AG04449 (cell line): ENCODE measurements at regions not wholly inside any gene's neighbourhood (a gene's known extent, or its start where the extent isn't known, plus 50 kb on each side); places are given as distances from the start of the nearest gene placed in this dataset.

Source experiments
- CTCF ChIA-PET: fragments of 350-600 bp; formaldehyde crosslinking; extraction: SDS; loops from one replicate; lab custom pipeline; 2021; ENCODE audit warnings: antibody characterized with exemption; lab: Yijun Ruan, JAX
- POLR2A ChIA-PET: fragments of 400-600, 350-600 bp; formaldehyde crosslinking; extraction: SDS; loops from one replicate; lab custom pipeline; 2020; ENCODE audit warnings: antibody characterized with exemption, inconsistent platforms; lab: Yijun Ruan, JAX
- DNase-seq: peaks from one replicate; pipeline ENCODE4 v3.0.0-alpha.2; 2010; ENCODE audit warnings: low read depth, low spot score
- H3K4me3 ChIP-seq: 2 replicates; pipeline ENCODE4 v1.5.1; 2011; ENCODE audit warnings: low read depth, mild to moderate bottlenecking, control low read depth, low read length
- TF ChIP-seq, protein P1 (sequence below): IDR thresholded peaks from one replicate; pipeline ENCODE4 v1.5.1; 2011; ENCODE audit warnings: mild to moderate bottlenecking, moderate library complexity, low read length, control low read depth, inconsistent platforms; ENCODE audit not compliant: insufficient read depth; ENCODE audit errors: missing control alignments

DNA sequence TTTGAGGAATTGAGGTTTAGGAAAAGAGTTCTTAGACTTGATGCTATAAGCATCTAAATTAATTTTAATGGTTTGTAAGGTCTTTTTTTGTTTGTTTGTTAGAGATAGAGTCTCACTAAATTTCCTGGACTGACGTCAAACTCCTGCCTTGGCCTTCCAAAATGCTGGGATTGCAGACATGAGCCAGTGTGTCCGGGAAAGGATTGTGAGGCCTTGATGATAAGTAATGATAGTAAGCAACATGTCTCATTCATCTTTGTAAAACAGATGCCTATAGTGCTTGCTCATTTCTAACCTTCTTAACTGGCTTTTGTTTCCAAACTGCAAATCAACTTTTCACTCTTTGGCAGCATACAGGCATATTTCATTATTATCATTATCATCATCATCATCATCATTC, 176.0 kb upstream of the KCND2 start:
- DNase-seq: no peak
- POLR2A ChIA-PET: no interaction called here
- TF ChIP-seq, protein P1, sequence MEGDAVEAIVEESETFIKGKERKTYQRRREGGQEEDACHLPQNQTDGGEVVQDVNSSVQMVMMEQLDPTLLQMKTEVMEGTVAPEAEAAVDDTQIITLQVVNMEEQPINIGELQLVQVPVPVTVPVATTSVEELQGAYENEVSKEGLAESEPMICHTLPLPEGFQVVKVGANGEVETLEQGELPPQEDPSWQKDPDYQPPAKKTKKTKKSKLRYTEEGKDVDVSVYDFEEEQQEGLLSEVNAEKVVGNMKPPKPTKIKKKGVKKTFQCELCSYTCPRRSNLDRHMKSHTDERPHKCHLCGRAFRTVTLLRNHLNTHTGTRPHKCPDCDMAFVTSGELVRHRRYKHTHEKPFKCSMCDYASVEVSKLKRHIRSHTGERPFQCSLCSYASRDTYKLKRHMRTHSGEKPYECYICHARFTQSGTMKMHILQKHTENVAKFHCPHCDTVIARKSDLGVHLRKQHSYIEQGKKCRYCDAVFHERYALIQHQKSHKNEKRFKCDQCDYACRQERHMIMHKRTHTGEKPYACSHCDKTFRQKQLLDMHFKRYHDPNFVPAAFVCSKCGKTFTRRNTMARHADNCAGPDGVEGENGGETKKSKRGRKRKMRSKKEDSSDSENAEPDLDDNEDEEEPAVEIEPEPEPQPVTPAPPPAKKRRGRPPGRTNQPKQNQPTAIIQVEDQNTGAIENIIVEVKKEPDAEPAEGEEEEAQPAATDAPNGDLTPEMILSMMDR: no peak
- H3K4me3 ChIP-seq: no peak overlapping the region
- CTCF ChIA-PET: no interaction called here

DNA sequence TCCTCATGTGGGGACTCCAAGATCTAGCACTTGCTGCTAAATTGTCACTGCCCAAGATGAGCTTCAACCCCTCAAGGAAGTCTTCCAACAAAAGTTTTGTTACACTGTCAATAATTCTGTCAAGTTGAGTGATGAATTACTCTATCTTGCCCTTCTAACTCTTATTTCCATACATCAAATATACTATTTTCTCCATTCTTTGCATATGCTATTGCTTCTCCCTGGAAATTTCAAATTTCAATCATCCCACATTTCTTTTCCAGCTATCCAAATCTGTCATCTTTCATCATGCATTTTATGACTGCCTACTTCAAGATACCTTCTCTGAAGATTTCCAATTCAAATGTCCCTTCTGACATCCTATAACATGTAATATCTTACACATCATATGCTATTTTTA, 175.2 kb upstream of the KCND2 start:
- no peak for DNase-seq
- POLR2A ChIA-PET: no interaction called here
- TF ChIP-seq, protein P1: no peak
- H3K4me3 ChIP-seq: no peak overlapping the region
- CTCF ChIA-PET: no interaction called here

DNA sequence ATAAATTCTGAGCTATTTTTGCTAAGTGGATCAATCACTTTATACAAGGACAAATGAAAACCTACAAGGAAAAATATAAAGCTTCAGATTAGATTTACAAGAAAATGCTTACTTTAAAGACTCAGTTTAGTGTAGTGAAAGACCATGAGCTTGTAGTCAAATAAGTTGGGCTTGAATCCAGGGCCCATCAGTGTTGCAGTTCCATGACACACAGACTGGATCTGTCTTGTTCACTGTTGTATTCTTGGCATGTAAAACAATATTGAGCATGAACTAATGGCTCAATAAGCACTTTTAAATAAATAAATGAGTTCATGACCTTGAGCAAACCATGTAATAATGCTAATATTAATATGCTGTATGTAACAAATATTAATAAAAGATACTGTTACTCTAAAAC, 164.6 kb upstream of the KCND2 start:
- TF ChIP-seq, protein P1: no peak
- ChIA-PET POLR2A (no interaction called here), CTCF (no interaction called here)
- DNase-seq: no peak
- H3K4me3 ChIP-seq: no peak overlapping the region

DNA sequence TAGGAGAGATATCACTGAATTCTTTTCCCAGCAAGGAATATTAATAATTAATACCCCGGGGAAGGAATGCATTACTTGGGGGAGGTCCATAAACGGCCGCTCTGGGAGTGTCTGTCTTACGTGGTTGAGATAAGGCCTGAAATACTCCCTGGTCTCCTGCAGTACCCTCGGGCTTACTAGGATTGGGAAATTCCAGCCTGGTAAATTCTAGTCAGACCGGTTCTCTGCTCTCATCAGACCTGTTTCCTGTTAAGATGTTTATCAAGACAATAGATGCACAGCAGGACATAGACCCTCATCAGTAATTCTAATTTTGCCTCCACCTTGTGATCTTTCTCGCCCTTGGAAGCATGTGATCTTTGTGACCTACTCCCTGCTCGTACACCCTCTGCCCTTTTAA, 162.8 kb upstream of the KCND2 start:
- H3K4me3 ChIP-seq: no peak overlapping the region
- no peak for DNase-seq
- POLR2A ChIA-PET: no interaction called here
- TF ChIP-seq, protein P1: no peak
- CTCF ChIA-PET: no interaction called here

DNA sequence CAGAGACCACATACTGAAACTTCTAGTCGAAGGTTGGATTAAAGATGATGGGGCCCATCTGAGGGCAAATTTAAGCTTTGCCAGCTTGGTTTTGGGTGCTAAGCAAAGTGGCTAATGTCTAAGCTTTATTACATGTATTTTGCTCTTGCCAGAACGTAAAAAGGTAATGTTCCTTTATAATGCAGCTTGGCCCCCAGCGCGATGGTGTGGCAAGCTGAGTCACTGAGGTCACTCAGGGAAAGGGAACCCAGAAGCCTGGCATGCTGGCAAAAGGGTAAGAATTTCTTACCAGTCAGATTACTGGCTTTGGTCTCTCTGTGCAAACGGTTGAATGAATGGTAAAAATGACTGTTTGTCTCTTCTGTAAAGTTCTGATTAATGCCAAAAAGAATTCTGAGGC, 158.3 kb upstream of the KCND2 start:
- TF ChIP-seq, protein P1: no peak
- DNase-seq: no peak
- ChIA-PET CTCF (no interaction called here), POLR2A (no interaction called here)
- H3K4me3 ChIP-seq: no peak overlapping the region

DNA sequence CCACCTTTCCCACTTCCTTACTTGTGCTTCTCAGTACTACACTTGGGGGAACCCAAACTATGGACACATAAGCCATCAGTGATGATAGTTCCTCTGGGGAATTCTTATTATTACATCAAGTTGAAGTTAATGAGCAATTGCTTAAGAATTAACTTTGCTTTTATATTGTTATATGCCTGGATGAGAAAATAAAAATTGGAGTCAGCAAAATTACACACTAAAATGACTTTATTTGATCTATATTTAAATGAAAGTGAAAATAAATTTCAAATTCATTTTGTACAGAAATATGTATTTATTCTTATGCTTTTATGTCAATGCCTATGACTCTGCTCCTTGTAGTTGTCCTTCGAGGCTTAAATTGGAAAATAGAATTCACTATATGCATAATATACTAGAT, 149.4 kb upstream of the KCND2 start:
- no peak for DNase-seq
- ChIA-PET CTCF (no interaction called here), POLR2A (no interaction called here)
- H3K4me3 ChIP-seq: no peak overlapping the region
- TF ChIP-seq, protein P1: no peak
